H1 (cell line): ENCODE measurements at regions not wholly inside any gene's neighbourhood (a gene's known extent, or its start where the extent isn't known, plus 50 kb on each side); places are given as distances from the start of the nearest gene placed in this dataset.

Source experiments
- CTCF ChIA-PET: fragments of 300-600 bp; sonication (Branson Sonifier 250); formaldehyde crosslinking; loops from one replicate; lab custom pipeline; 2021; ENCODE audit not compliant: partially characterized antibody; lab: Charles Lee
- POLR2A ChIA-PET: fragments of 300-600 bp; sonication (Branson Sonifier 250); formaldehyde crosslinking; loops from one replicate; lab custom pipeline; 2021; ENCODE audit warnings: inconsistent platforms; ENCODE audit not compliant: partially characterized antibody; lab: Charles Lee
- DNase-seq, 2 experiments: peaks; one replicate each; pipeline versions ENCODE4 v3.0.0 to v3.0.0-alpha.2; 2010 to 2022; ENCODE audit warnings: low spot score in 2 of 2, low read depth in 1 of 2, mixed read lengths in 1 of 2
- FAIRE-seq: peaks from 2 replicates; lab custom pipeline; 2011; peaks lifted over from hg19 to GRCh38; lab: Jason Lieb, UNC
- H2AFZ ChIP-seq: 2 replicates; pipeline ENCODE4 v1.8.1; 2012; ENCODE audit warnings: low read length, inconsistent platforms
- H2AK5ac ChIP-seq: 2 replicates; pipeline ENCODE4 v1.6.1; 2013; ENCODE audit warnings: low read depth, low read length
- H2BK120ac ChIP-seq: replicated peaks from 2 replicates; pipeline ENCODE3; 2013; ENCODE audit warnings: low read depth, low read length, inconsistent platforms
- H2BK12ac ChIP-seq: 2 replicates; pipeline ENCODE4 v1.6.1; 2013; ENCODE audit warnings: low read depth, low read length
- H2BK15ac ChIP-seq: 2 replicates; pipeline ENCODE4 v1.6.1; 2013; ENCODE audit warnings: low read length
- H2BK20ac ChIP-seq: 2 replicates; pipeline ENCODE4 v1.6.1; 2013; ENCODE audit warnings: low read length
- H2BK5ac ChIP-seq: 2 replicates; pipeline ENCODE4 v1.6.1; 2013; ENCODE audit warnings: low read depth, low read length
- H3K14ac ChIP-seq: 2 replicates; pipeline ENCODE4 v1.6.1; 2013; ENCODE audit warnings: inconsistent platforms; ENCODE audit not compliant: insufficient read length
- H3K18ac ChIP-seq: 2 replicates; pipeline ENCODE4 v1.6.1; 2013; ENCODE audit warnings: low read length; ENCODE audit errors: extremely low read depth
- H3K23ac ChIP-seq: 2 replicates; pipeline ENCODE4 v1.6.1; 2013; ENCODE audit warnings: inconsistent platforms; ENCODE audit not compliant: insufficient read length
- H3K23me2 ChIP-seq: 2 replicates; pipeline ENCODE4 v1.6.1; 2013; ENCODE audit warnings: low read depth, low read length
- H3K27ac ChIP-seq: 2 replicates; pipeline ENCODE4 v1.6.1; 2011; ENCODE audit warnings: low read depth, low read length, inconsistent platforms
- H3K27me3 ChIP-seq, 4 experiments: replicated peaks in 1 of 4; 1 replicate in 1 of 4; 2 replicates in 3 of 4; pipeline versions ENCODE4 v1.6.1 to v1.8.1; 2011 to 2013; ENCODE audit warnings: low read length in 3 of 4, mild to moderate bottlenecking in 3 of 4, inconsistent platforms in 2 of 4, mixed read lengths in 2 of 4, moderate library complexity in 1 of 4; ENCODE audit not compliant: control insufficient read depth in 3 of 4, insufficient read depth in 3 of 4; ENCODE audit errors: extremely low read depth in 1 of 4
- H3K36me3 ChIP-seq, 4 experiments: 2 replicates each; pipeline versions ENCODE4 v1.6.1 to v1.8.1; 2011 to 2013; ENCODE audit warnings: mild to moderate bottlenecking in 4 of 4, low read length in 3 of 4, moderate library complexity in 2 of 4, control low read depth in 1 of 4, inconsistent platforms in 1 of 4; ENCODE audit not compliant: insufficient read depth in 4 of 4, control insufficient read depth in 2 of 4
- H3K4ac ChIP-seq: replicated peaks from 2 replicates; pipeline ENCODE3; 2013; ENCODE audit warnings: low read length, low read depth, mixed read lengths, inconsistent platforms; ENCODE audit not compliant: insufficient read length
- H3K4me1 ChIP-seq, 4 experiments: replicated peaks in 1 of 4; 1 replicate in 1 of 4; 2 replicates in 3 of 4; pipeline versions ENCODE4 v1.6.1 to v1.8.1; 2011 to 2013; ENCODE audit warnings: low read length in 3 of 4, inconsistent platforms in 2 of 4, mixed read lengths in 1 of 4; ENCODE audit not compliant: insufficient read depth in 4 of 4, control insufficient read depth in 3 of 4
- H3K4me2 ChIP-seq, 2 experiments: 2 replicates each; pipeline versions ENCODE4 v1.6.1 to v1.8.1; 2011 to 2013; ENCODE audit warnings: low read depth in 2 of 2, low read length in 2 of 2, control low read depth in 1 of 2, inconsistent platforms in 1 of 2, mild to moderate bottlenecking in 1 of 2; ENCODE audit not compliant: insufficient read depth in 1 of 2
- H3K4me3 ChIP-seq, 4 experiments: fragments of 200-600, 300-600 bp in 1 of 4; sonication (generic), shearing (Covaris generic), sonication (Bioruptor Twin) in 1 of 4; 2 replicates each; pipeline versions ENCODE4 v1.5.1 to v1.8.1; 2011 to 2016; ENCODE audit warnings: low read length in 4 of 4, low read depth in 3 of 4, control low read depth in 2 of 4, inconsistent platforms in 2 of 4, mild to moderate bottlenecking in 2 of 4, mixed read lengths in 1 of 4, moderate library complexity in 1 of 4; ENCODE audit not compliant: insufficient read depth in 2 of 4; ENCODE audit errors: extremely low read depth in 1 of 4
- H3K56ac ChIP-seq: replicated peaks from 2 replicates; pipeline ENCODE3; 2013; ENCODE audit warnings: low read depth, mild to moderate bottlenecking, mixed read lengths, low read length, inconsistent platforms; ENCODE audit not compliant: insufficient read length
- H3K79me1 ChIP-seq: 2 replicates; pipeline ENCODE4 v1.6.1; 2013; ENCODE audit warnings: low read depth, low read length, control low read depth
- H3K79me2 ChIP-seq, 2 experiments: 2 replicates each; pipeline versions ENCODE4 v1.6.1 to v1.8.1; 2012 to 2013; ENCODE audit warnings: low read length in 2 of 2, mild to moderate bottlenecking in 2 of 2, inconsistent platforms in 1 of 2; ENCODE audit not compliant: insufficient read depth in 2 of 2, control insufficient read depth in 1 of 2
- H3K9ac ChIP-seq, 4 experiments: replicated peaks in 1 of 4; 1 replicate in 1 of 4; 2 replicates in 3 of 4; pipeline versions ENCODE4 v1.6.1 to v1.8.1; 2011 to 2013; ENCODE audit warnings: low read depth in 3 of 4, low read length in 3 of 4, control low read depth in 2 of 4, mild to moderate bottlenecking in 2 of 4, moderate library complexity in 2 of 4, inconsistent platforms in 1 of 4; ENCODE audit errors: extremely low read depth in 1 of 4
- H3K9me3 ChIP-seq, 2 experiments: 2 replicates each; pipeline versions ENCODE4 v1.6.1 to v1.8.1; 2012 to 2013; ENCODE audit warnings: mild to moderate bottlenecking in 2 of 2, moderate library complexity in 2 of 2, control low read depth in 1 of 2, inconsistent platforms in 1 of 2, low read depth in 1 of 2, low read length in 1 of 2, mixed read lengths in 1 of 2; ENCODE audit not compliant: insufficient read depth in 2 of 2
- H4K20me1 ChIP-seq, 2 experiments: replicated peaks in 1 of 2; 2 replicates each; pipeline versions ENCODE3 to v1.8.1; 2011 to 2013; ENCODE audit warnings: inconsistent platforms in 2 of 2, low read length in 2 of 2, mild to moderate bottlenecking in 1 of 2; ENCODE audit not compliant: insufficient read depth in 2 of 2, control insufficient read depth in 1 of 2
- H4K5ac ChIP-seq: 2 replicates; pipeline ENCODE4 v1.6.1; 2013; ENCODE audit warnings: low read length, low read depth, mixed read lengths, inconsistent platforms; ENCODE audit not compliant: insufficient read length
- H4K8ac ChIP-seq: 2 replicates; pipeline ENCODE4 v1.8.0; 2013; ENCODE audit warnings: mild to moderate bottlenecking, moderate library complexity, low read length, inconsistent platforms; ENCODE audit not compliant: insufficient read depth; ENCODE audit errors: extremely low read depth
- H4K91ac ChIP-seq: replicated peaks from 2 replicates; pipeline ENCODE3; 2013; ENCODE audit warnings: low read length, mixed read lengths, inconsistent platforms; ENCODE audit not compliant: insufficient read length
- E2F6 ChIP-seq: IDR thresholded peaks from 2 replicates; pipeline ENCODE4 v1.6.1; 2012; ENCODE audit warnings: inconsistent platforms
- WGBS, 2 experiments: shearing (Covaris generic) in 1 of 2; methylation state at CpG; one replicate each; pipeline versions ENCODE4 v1.1.6 to v1.1.7; 2013 to 2015; ENCODE audit warnings: low lambda C conversion rate in 2 of 2, mixed read lengths in 2 of 2, inconsistent platforms in 1 of 2, low coverage in 1 of 2, missing lambda C conversion rate in 1 of 2; ENCODE audit not compliant: insufficient replicate concordance in 2 of 2, insufficient coverage in 1 of 2, insufficient read length in 1 of 2; ENCODE audit errors: extremely low coverage in 1 of 2, missing lambda C conversion rate in 1 of 2; 5-methylcytosine and 5-hydroxymethylcytosine counted together

GRCh38 chr2:128556633-128557032 is 238.0 kb upstream of the HS6ST1 start:
- Histone ChIP-seq H2BK12ac (0 out of 2 replicates have a peak overlapping the region, but pooled peaks have one; percentile 14), H3K14ac (no peak overlapping the region), H3K4ac (no peak overlapping the region), H3K36me3 (no peaks in the 10 kb centered on the region), H2AFZ (no peak overlapping the region), H2BK15ac (no peak overlapping the region), H2BK20ac (no peak overlapping the region; the same call in 1 of the 2 replicates), H2AK5ac (no peak overlapping the region), H4K91ac (no peak overlapping the region), H3K4me3 (no peak overlapping the region), H3K27me3 (no peaks in the 10 kb centered on the region), H3K9ac (no peak overlapping the region), H2BK120ac (no peak overlapping the region), H3K23me2 (no peaks in the 10 kb centered on the region), H2BK5ac (no peak overlapping the region), H3K18ac (no peak overlapping the region), H4K5ac (no peak overlapping the region), H3K56ac (no peak overlapping the region), H3K79me2 (no peaks in the 10 kb centered on the region), H3K23ac (no peak overlapping the region), H4K20me1 (no peaks in the 10 kb centered on the region), H3K9me3 (no peaks in the 10 kb centered on the region; a peak in 2 of 4 replicates), H4K8ac (no peak overlapping the region; the same call in 1 of the 2 replicates), H3K27ac (no peak overlapping the region), H3K4me1 (peaks cover 0 to 2% (median 0%) of the 10 kb centered on the region in 4 experiments; a peak in 1 of 7 replicates), H3K4me2 (no peak overlapping the region), H3K79me1 (no peaks in the 10 kb centered on the region)
- POLR2A ChIA-PET: no interaction called here
- 94% methylated on average over 4 of the region's 4 CpGs; no CpG with 5 or more reads in 1 of the 2 experiments for WGBS, 2 experiments
- CTCF ChIA-PET: interaction anchor here (1.5 kb wide), 1 partner anchor 28 kb away, joined by 3 read pairs; no protein-coding TSS in a partner anchor
- FAIRE-seq (no peak), DNase-seq (no peak)
- no peak for TF ChIP-seq E2F6
